ENCODE measurements at regions not wholly inside any gene's neighbourhood (a gene's known extent, or its start where the extent isn't known, plus 50 kb on each side); places are given as distances from the start of the nearest gene placed in this dataset.

DNA sequence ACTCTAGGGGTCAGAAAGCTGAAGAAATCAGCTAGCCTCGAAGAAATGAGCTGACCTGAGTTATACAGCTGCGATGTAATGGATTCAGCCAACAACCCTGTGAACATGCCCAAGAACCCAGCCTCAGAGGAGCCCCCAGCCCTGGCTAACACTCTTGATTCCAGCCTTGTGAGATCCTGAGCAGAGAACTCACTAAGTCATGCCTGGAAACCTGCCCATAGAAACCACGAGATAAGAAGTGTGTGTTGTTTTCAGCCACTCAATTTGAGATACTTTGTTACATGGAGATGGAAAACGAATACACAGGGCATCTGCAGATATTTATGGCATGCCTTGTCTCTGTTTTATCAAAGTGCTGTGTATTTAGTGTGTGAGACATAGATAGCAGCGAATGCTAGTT, 265.2 kb downstream of the QKI start:
- no peak for TF ChIP-seq FOXM1 (IDR thresholded peaks at IDR 0.05; ENCODE audit: borderline replicate concordance, low read depth)
- TF ChIP-seq CREB1 (IDR thresholded peaks at IDR 0.05; ENCODE audit: low read depth), result no peak

DNA sequence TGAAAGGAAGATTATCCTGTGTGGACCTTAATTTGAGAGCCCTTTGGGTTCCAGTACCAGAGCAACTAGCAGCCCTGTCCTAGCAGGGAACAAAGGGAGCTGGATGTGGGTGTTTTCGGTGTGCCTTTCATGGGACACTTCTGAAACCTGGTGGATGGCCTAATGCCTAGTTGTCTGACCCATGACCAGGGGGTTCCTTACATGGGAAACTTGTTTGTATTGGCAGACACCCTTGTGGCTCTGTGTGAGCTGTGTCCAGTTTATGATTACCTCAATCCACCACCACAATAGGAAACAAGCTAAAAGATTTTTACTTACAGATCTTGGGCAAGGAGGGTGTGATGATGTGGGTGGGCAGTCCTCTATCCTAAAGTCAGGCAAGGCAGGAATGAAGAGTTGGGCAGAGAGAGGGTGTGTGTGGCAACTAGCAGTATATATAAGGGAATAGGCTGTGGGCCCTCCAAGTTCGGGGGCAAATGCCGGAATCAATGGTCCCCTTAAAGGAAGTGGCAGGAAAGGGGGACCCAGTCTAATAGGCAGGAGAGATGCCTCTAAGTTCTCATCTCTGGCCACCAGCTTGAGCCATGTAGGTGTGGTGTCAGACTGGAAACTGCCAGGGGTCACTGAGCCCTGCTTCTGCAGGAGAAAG, 264.6 kb downstream of the QKI start:
- no peak for TF ChIP-seq EP300 (IDR thresholded peaks at IDR 0.05; ENCODE audit: borderline replicate concordance)
- TF ChIP-seq USF1 (IDR thresholded peaks at IDR 0.05), result no peak
- no peak for TF ChIP-seq YY1 (IDR thresholded peaks at IDR 0.05; ENCODE audit: low read depth)
- TF ChIP-seq REST (IDR thresholded peaks at IDR 0.05; ENCODE audit: low read depth), result no peak
- TF ChIP-seq TCF12 (IDR thresholded peaks at IDR 0.05; ENCODE audit: low read depth), result no peak
- TF ChIP-seq FOXM1 (IDR thresholded peaks at IDR 0.05; ENCODE audit: borderline replicate concordance, low read depth), result no peak
- no peak for TF ChIP-seq CREB1 (IDR thresholded peaks at IDR 0.05; ENCODE audit: low read depth)
- TF ChIP-seq NFIC (IDR thresholded peaks at IDR 0.05), result no peak
- no peak for TF ChIP-seq CEBPB (IDR thresholded peaks at IDR 0.05)
- no peak for TF ChIP-seq RAD21 (IDR thresholded peaks at IDR 0.05; ENCODE audit: low read depth)

DNA sequence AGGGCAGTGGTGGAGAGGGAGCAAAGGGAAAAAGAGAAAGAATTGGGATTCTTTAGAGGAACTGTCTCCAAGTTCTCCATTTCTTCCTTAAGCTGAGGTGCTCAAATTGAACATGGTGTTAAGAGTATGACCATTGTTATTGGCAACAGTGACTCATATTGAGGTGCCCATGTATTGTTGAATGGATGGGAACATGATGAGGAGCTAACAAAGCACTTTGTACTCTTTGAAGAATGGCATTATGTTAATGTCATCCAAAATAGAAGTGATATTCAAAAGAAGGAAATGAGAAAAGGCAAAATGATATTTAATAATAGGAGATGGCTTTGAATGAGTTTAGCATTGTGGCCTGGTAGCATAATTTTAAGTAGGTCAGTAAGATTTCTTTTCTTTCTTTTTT, 261.1 kb downstream of the QKI start:
- no peak for TF ChIP-seq NFIC (IDR thresholded peaks at IDR 0.05)
- no peak for TF ChIP-seq TAF1 (IDR thresholded peaks at IDR 0.05; ENCODE audit: low read depth)
- no peak for TF ChIP-seq USF1 (IDR thresholded peaks at IDR 0.05)
- TF ChIP-seq TEAD4 (IDR thresholded peaks at IDR 0.05), result no peak
- no peak for TF ChIP-seq YY1 (IDR thresholded peaks at IDR 0.05; ENCODE audit: low read depth)
- no peak for TF ChIP-seq CEBPB (IDR thresholded peaks at IDR 0.05)
- no peak for TF ChIP-seq MAX (IDR thresholded peaks at IDR 0.05)
- TF ChIP-seq EGR1 (IDR thresholded peaks at IDR 0.05), result no peak
- no peak for TF ChIP-seq RAD21 (IDR thresholded peaks at IDR 0.05; ENCODE audit: low read depth)
- no peak for TF ChIP-seq EP300 (IDR thresholded peaks at IDR 0.05; ENCODE audit: borderline replicate concordance)
- no peak for TF ChIP-seq FOXM1 (IDR thresholded peaks at IDR 0.05; ENCODE audit: borderline replicate concordance, low read depth)
- TF ChIP-seq CREB1 (IDR thresholded peaks at IDR 0.05; ENCODE audit: low read depth), result no peak
- no peak for TF ChIP-seq TCF12 (IDR thresholded peaks at IDR 0.05; ENCODE audit: low read depth)
- TF ChIP-seq REST (IDR thresholded peaks at IDR 0.05; ENCODE audit: low read depth), result no peak
- no peak for TF ChIP-seq ZBTB7A (IDR thresholded peaks at IDR 0.05; ENCODE audit: low read depth)

DNA sequence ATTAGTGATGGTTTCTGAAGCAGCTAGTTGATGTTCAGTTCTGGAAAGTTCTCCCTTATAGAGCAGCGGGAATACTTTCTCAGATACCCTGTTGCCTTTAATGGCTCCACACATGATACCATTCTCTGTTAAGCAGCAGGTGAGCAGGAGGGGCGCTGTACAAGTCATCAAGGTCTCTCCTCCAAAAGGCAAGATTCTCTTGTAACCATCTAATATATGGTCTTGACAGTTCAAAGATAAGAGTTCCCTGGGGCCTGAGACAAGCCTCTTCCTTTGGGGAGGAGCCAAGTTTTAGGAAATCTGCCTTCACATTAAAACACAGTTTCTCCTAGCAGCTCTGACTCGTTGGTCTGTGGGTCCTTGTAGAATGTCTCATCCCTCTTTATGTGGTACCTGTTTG, 258.2 kb downstream of the QKI start:
- TF ChIP-seq NFIC (IDR thresholded peaks at IDR 0.05), result no peak
- no peak for TF ChIP-seq YY1 (IDR thresholded peaks at IDR 0.05; ENCODE audit: low read depth)
- no peak for TF ChIP-seq TCF12 (IDR thresholded peaks at IDR 0.05; ENCODE audit: low read depth)
- no peak for TF ChIP-seq CREB1 (IDR thresholded peaks at IDR 0.05; ENCODE audit: low read depth)

- TF ChIP-seq CEBPB (IDR thresholded peaks at IDR 0.05) (no peak), USF1 (IDR thresholded peaks at IDR 0.05) (no peak), TAF1 (IDR thresholded peaks at IDR 0.05; ENCODE audit: low read depth) (no peak), TCF12 (IDR thresholded peaks at IDR 0.05; ENCODE audit: low read depth) (no peak), EP300 (IDR thresholded peaks at IDR 0.05; ENCODE audit: borderline replicate concordance) (no peak), REST (IDR thresholded peaks at IDR 0.05; ENCODE audit: low read depth) (no peak), YY1 (IDR thresholded peaks at IDR 0.05; ENCODE audit: low read depth) (no peak), FOXM1 (IDR thresholded peaks at IDR 0.05; ENCODE audit: borderline replicate concordance, low read depth) (no peak), NFIC (IDR thresholded peaks at IDR 0.05) (no peak), MAX (IDR thresholded peaks at IDR 0.05) (no peak), CREB1 (IDR thresholded peaks at IDR 0.05; ENCODE audit: low read depth) (no peak), EGR1 (IDR thresholded peaks at IDR 0.05) (no peak), TEAD4 (IDR thresholded peaks at IDR 0.05) (no peak), RAD21 (IDR thresholded peaks at IDR 0.05; ENCODE audit: low read depth) (no peak)
Measured at GRCh38 chr6:163671791-163672190, 257.3 kb downstream of the QKI start.
